Fibroblast of the aortic adventitia (primary cell): ENCODE measurements at regions not wholly inside any gene's neighbourhood (a gene's known extent, or its start where the extent isn't known, plus 50 kb on each side); places are given as distances from the start of the nearest gene placed in this dataset.

Experiments used
- DNase-seq: peaks from one replicate; pipeline ENCODE4 v3.0.0-alpha.2; 2010; ENCODE audit warnings: low read depth
- H3K4me3 ChIP-seq: 2 replicates; pipeline ENCODE4 v1.5.1; 2011; ENCODE audit warnings: low read depth, mild to moderate bottlenecking, control low read depth, low read length, moderate library complexity
- CTCF ChIP-seq: IDR thresholded peaks from 2 replicates; pipeline ENCODE4 v1.5.1; 2011; ENCODE audit warnings: mild to moderate bottlenecking, low read length, control low read depth, inconsistent platforms; ENCODE audit not compliant: insufficient read depth

DNA sequence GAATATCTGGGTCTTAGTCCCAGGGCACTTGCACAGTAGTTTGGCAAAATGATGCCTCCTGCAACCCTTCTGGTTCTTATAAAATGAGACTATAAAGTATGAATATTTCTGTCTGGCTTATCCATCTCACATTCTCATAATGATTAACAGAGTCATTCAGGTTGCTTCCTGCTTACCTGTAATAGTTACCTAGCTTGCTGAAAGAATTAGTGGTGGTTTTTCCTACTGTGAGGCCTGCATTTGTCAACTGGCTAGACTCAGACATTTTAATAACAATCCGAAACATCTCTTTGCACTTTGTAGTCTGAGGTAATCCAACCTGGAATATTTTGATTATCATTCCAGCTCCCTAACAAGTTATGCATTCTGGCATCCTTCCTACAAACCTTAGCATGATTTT, 75.6 kb upstream of the POU1F1 start:
- no peak for TF ChIP-seq CTCF
- no peak for DNase-seq
- no peak overlapping the region for H3K4me3 ChIP-seq

- TF ChIP-seq CTCF: peak; percentile 89
- no peak overlapping the region for H3K4me3 ChIP-seq
- DNase-seq: peak; percentile 71
Observed at GRCh38 chr3:87350367-87351199, 74.2 kb upstream of the POU1F1 start.

DNA sequence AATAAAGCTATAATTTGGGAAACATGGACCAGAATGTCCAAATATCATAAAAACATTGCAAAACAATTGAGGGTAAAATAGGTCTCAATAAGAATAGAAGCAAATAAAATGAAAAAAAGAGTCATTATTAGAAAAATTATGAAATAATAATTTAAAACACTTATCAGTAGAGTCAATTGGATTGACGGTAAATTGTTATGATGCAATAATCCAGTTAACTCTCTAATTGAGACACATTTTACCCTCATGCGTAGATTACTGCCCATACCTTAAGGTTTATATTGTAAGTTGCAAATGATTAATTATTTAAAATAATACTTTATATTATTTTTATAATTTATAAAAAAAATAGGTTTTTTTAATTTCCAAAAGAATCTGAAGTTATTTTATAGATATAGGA, 73.4 kb upstream of the POU1F1 start:
- DNase-seq: no peak
- no peak for TF ChIP-seq CTCF
- H3K4me3 ChIP-seq: no peak overlapping the region

DNA sequence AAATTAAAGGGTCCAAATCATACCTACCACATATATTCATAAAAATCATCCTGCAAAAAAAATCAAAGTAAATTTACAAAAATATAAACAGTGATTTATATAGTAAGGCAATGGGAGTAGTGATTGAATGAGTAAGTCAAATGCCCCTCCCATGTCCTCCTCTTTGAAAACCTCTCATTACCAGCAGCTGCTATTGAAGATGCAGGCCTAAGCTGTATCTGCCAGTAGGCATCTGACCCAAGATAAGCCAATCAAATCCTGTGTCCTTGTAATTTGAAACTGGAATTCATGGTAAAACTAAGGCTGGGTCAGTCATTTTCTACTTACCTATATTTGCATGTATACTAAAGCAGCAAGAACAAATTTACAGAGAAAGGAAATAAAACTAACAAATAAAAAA, 60.4 kb upstream of the POU1F1 start:
- no peak for DNase-seq
- no peak overlapping the region for H3K4me3 ChIP-seq
- TF ChIP-seq CTCF: no peak

DNA sequence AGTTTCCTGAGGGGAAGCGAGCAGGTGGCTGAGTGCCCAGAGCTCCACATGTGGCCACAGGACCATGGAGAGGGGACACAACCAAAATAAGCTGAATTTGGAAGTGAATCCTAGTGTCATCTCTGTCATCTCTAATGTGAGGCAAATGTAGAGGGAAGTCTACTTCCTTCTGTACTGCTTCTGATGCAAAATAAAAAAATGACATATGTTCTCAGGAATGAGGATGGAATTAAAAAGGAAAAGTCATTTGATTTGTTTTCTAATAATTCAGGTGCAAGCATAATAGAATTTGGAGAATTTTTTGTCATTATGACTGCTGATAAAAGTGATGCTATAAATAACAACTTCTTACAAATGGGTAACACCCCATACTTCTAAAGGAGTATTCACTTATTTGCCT, 59.5 kb upstream of the POU1F1 start:
- DNase-seq: no peak
- TF ChIP-seq CTCF: no peak

GRCh38 chr3:87333393-87333892, 57.1 kb upstream of the POU1F1 start:
- TF ChIP-seq CTCF: no peak
- DNase-seq: peak; percentile 89
- no peak overlapping the region for H3K4me3 ChIP-seq

More for the DNA sequence above, 59.5 kb upstream of the POU1F1 start:
- H3K4me3 ChIP-seq: no peak overlapping the region
